Lower lobe of right lung (tissue), 2 donors: ENCODE measurements at regions not wholly inside any gene's neighbourhood (a gene's known extent, or its start where the extent isn't known, plus 50 kb on each side); places are given as distances from the start of the nearest gene placed in this dataset.

Experiments
- ATAC-seq, 2 donors: fragments of 200-7000 bp; cut with Tn5 transposase; one replicate each; pipeline ENCODE4 v1.9.1; 2020 to 2022; ENCODE audit warnings: mild to moderate bottlenecking in 2 of 2, moderate library complexity in 2 of 2
- DNase-seq: peaks from one replicate; pipeline ENCODE4 v3.0.0-alpha.2; 2020
- H3K27ac ChIP-seq: fragments of 200-600 bp; one replicate; pipeline ENCODE4 v1.8.0; 2022
- H3K27me3 ChIP-seq: fragments of 200-600 bp; one replicate; pipeline ENCODE4 v1.8.0; 2022; ENCODE audit warnings: low read depth
- H3K36me3 ChIP-seq: fragments of 200-600 bp; one replicate; pipeline ENCODE4 v1.8.0; 2022; ENCODE audit warnings: mild to moderate bottlenecking
- H3K4me1 ChIP-seq: fragments of 200-600 bp; one replicate; pipeline ENCODE4 v1.8.0; 2022
- H3K4me3 ChIP-seq: fragments of 200-600 bp; one replicate; pipeline ENCODE4 v1.8.0; 2022; ENCODE audit warnings: mild to moderate bottlenecking
- H3K9me3 ChIP-seq: fragments of 200-600 bp; one replicate; pipeline ENCODE4 v1.8.0; 2022
- CTCF ChIP-seq: fragments of 200-600 bp; IDR thresholded peaks from one replicate; pipeline ENCODE4 v1.8.0; 2022; ENCODE audit warnings: antibody characterized with exemption, mild to moderate bottlenecking
- intact Hi-C: fragments of 100-400 bp; cut with DNase I; formaldehyde crosslinking; loops from one replicate; pipeline ENCODE4 v1.11.0; 2022
- donor health status: DM: no; HTN: yes; CAD: no; lungs with severe emphysema.

GRCh38 chr2:164110515-164110914, 374.7 kb upstream of the FIGN start:
- H3K4me3 ChIP-seq: no peak overlapping the region
- H3K36me3 ChIP-seq: no peaks in the 10 kb centered on the region
- no peak for TF ChIP-seq CTCF
- DNase-seq (no peak), ATAC-seq (no peak)
- no peaks in the 10 kb centered on the region for H3K4me1 ChIP-seq
- intact Hi-C loops: no loop called here
- H3K27me3 ChIP-seq: no peaks in the 10 kb centered on the region
- no peaks in the 10 kb centered on the region for H3K9me3 ChIP-seq
- no peak overlapping the region for H3K27ac ChIP-seq

- TF ChIP-seq CTCF: no peak
- no peak for ATAC-seq
These were observed 373.2 kb upstream of the FIGN start for GRCh38 chr2:164109006-164109405.

GRCh38 chr2:164103271-164103670, 367.5 kb upstream of the FIGN start:
- no peak overlapping the region for H3K27ac ChIP-seq
- ATAC-seq (no peak), DNase-seq (no peak)
- TF ChIP-seq CTCF: no peak
- no peak overlapping the region for H3K4me3 ChIP-seq
- H3K4me1 ChIP-seq: no peaks in the 10 kb centered on the region
- H3K36me3 ChIP-seq: no peaks in the 10 kb centered on the region
- no peaks in the 10 kb centered on the region for H3K27me3 ChIP-seq
- intact Hi-C loops: no loop called here
- no peaks in the 10 kb centered on the region for H3K9me3 ChIP-seq

More at GRCh38 chr2:164109006-164109405, 373.2 kb upstream of the FIGN start:
- no peak overlapping the region for H3K27ac ChIP-seq
- H3K4me1 ChIP-seq: no peaks in the 10 kb centered on the region
- no peaks in the 10 kb centered on the region for H3K36me3 ChIP-seq
- no peak for DNase-seq
- no peaks in the 10 kb centered on the region for H3K27me3 ChIP-seq
- intact Hi-C loops: no loop called here
- no peak overlapping the region for H3K4me3 ChIP-seq
- no peaks in the 10 kb centered on the region for H3K9me3 ChIP-seq

- no peaks in the 10 kb centered on the region for H3K4me1 ChIP-seq
- intact Hi-C loops: no loop called here
- no peak for ATAC-seq
- no peak for TF ChIP-seq CTCF
- no peaks in the 10 kb centered on the region for H3K27me3 ChIP-seq
- no peak overlapping the region for H3K4me3 ChIP-seq
- H3K27ac ChIP-seq: no peak overlapping the region
- no peak for DNase-seq
- H3K9me3 ChIP-seq: no peaks in the 10 kb centered on the region
- no peaks in the 10 kb centered on the region for H3K36me3 ChIP-seq
These were observed 366.6 kb upstream of the FIGN start for GRCh38 chr2:164102366-164102765.

- ATAC-seq (no peak), DNase-seq (no peak)
- Histone ChIP-seq H3K27ac (no peak overlapping the region), H3K9me3 (no peaks in the 10 kb centered on the region), H3K27me3 (no peaks in the 10 kb centered on the region), H3K4me3 (no peak overlapping the region), H3K36me3 (no peaks in the 10 kb centered on the region), H3K4me1 (no peaks in the 10 kb centered on the region)
- no peak for TF ChIP-seq CTCF
- intact Hi-C loops: no loop called here
These were observed 355.9 kb upstream of the FIGN start for GRCh38 chr2:164091673-164092072.

GRCh38 chr2:164090533-164090932, 354.7 kb upstream of the FIGN start:
- ATAC-seq (no peak), DNase-seq (no peak)
- TF ChIP-seq CTCF: no peak
- intact Hi-C loops: no loop called here
- no peaks in the 10 kb centered on the region for H3K4me1 ChIP-seq
- no peaks in the 10 kb centered on the region for H3K36me3 ChIP-seq
- no peaks in the 10 kb centered on the region for H3K9me3 ChIP-seq
- H3K27ac ChIP-seq: no peak overlapping the region
- no peak overlapping the region for H3K4me3 ChIP-seq
- H3K27me3 ChIP-seq: no peaks in the 10 kb centered on the region
